ENCODE measurements at regions not wholly inside any gene's neighbourhood (a gene's known extent, or its start where the extent isn't known, plus 50 kb on each side); places are given as distances from the start of the nearest gene placed in this dataset.
"Not testable (repeated sequence)": the region's sequence is repeated elsewhere in the genome, so short reads cannot be mapped to it uniquely, and the experiment has no call there.

- no peak for DNase-seq
These were observed 317.2 kb downstream of the TSN start for GRCh38 chr2:122072666-122073065.

- DNase-seq: no peak
These were observed 318.8 kb downstream of the TSN start for GRCh38 chr2:122074201-122074600.

GRCh38 chr2:122075381-122075780 is 319.9 kb downstream of the TSN start:
- peak; percentile 3 to 63 (median 35) for DNase-seq

- DNase-seq: no peak
These were observed 321.7 kb downstream of the TSN start for GRCh38 chr2:122077114-122077513.

- no peak for DNase-seq
These were observed 322.3 kb downstream of the TSN start for GRCh38 chr2:122077771-122078170.

- DNase-seq: no peak
These were observed 323.0 kb downstream of the TSN start for GRCh38 chr2:122078451-122078850.

- DNase-seq: no peak
These were observed 324.4 kb downstream of the TSN start for GRCh38 chr2:122079844-122080243.

GRCh38 chr2:122080316-122080715 is 324.9 kb downstream of the TSN start:
- DNase-seq: no peak

- DNase-seq: no peak
These were observed 325.4 kb downstream of the TSN start for GRCh38 chr2:122080871-122081270.

- no peak for DNase-seq
These were observed 326.3 kb downstream of the TSN start for GRCh38 chr2:122081751-122082150.

GRCh38 chr2:122083256-122084048 is 328.0 kb downstream of the TSN start:
- no peak for DNase-seq

GRCh38 chr2:122085672-122086071 is 330.2 kb downstream of the TSN start:
- DNase-seq: not testable (repeated sequence)

- no peak for DNase-seq
These were observed 339.1 kb downstream of the TSN start for GRCh38 chr2:122094557-122094956.

GRCh38 chr2:122096761-122097160 is 341.3 kb downstream of the TSN start:
- no peak for DNase-seq

- DNase-seq: no peak
These were observed 342.9 kb downstream of the TSN start for GRCh38 chr2:122098306-122098705.

GRCh38 chr2:122100346-122100745 is 344.9 kb downstream of the TSN start:
- no peak for DNase-seq

- DNase-seq: no peak
These were observed 345.3 kb downstream of the TSN start for GRCh38 chr2:122100756-122101155.

- no peak for DNase-seq
These were observed 345.9 kb downstream of the TSN start for GRCh38 chr2:122101319-122101718.

GRCh38 chr2:122105171-122105876 is 349.9 kb downstream of the TSN start:
- DNase-seq: no peak

- no peak for DNase-seq
These were observed 350.4 kb downstream of the TSN start for GRCh38 chr2:122105877-122106206.

GRCh38 chr2:122108186-122108585 is 352.7 kb downstream of the TSN start:
- DNase-seq: no peak

- no peak for DNase-seq
These were observed 357.0 kb downstream of the TSN start for GRCh38 chr2:122112216-122113005.

- DNase-seq: no peak
These were observed 359.0 kb downstream of the TSN start for GRCh38 chr2:122114421-122114820.

- DNase-seq: no peak
These were observed 361.9 kb downstream of the TSN start for GRCh38 chr2:122117371-122117770.

All from suppressor macrophage (primary cell).